ENCODE measurements at regions not wholly inside any gene's neighbourhood (a gene's known extent, or its start where the extent isn't known, plus 50 kb on each side); places are given as distances from the start of the nearest gene placed in this dataset.

GRCh38 chrX:149267878-149268813 lies 237.0 kb downstream of the IDS start:
- Histone ChIP-seq H3K36me3 (ENCODE audit: insufficient read depth) (no peaks in the 10 kb centered on the region), H3K4me1 (ENCODE audit: low read depth, poor library complexity, severe bottlenecking) (peaks cover 31% of the 10 kb centered on the region), H3K79me2 (ENCODE audit: insufficient read depth, low read depth) (no peaks in the 10 kb centered on the region), H3K9ac (no peak overlapping the region), H3K27me3 (ENCODE audit: insufficient read depth, low read depth) (no peaks in the 10 kb centered on the region), H3K4me3 (IDR thresholded peaks at IDR 0.05; ENCODE audit: insufficient read depth, low read depth, low read length) (no peak overlapping the region), H3K4me2 (no peak overlapping the region), H2AFZ (ENCODE audit: low read depth) (no peak overlapping the region), H3K27ac (no peak overlapping the region), H4K20me1 (ENCODE audit: insufficient read depth) (no peaks in the 10 kb centered on the region)
- TF ChIP-seq CTCF (conservative IDR thresholded peaks at IDR 0.05; ENCODE audit: low read depth, low read length): no peak

GRCh38 chrX:149262086-149262485 lies 243.0 kb downstream of the IDS start:
- H3K27ac ChIP-seq: no peak overlapping the region
- no peak overlapping the region for H2AFZ ChIP-seq (ENCODE audit: low read depth)
- no peaks in the 10 kb centered on the region for H4K20me1 ChIP-seq (ENCODE audit: insufficient read depth)
- no peaks in the 10 kb centered on the region for H3K79me2 ChIP-seq (ENCODE audit: insufficient read depth, low read depth)
- no peak overlapping the region for H3K4me3 ChIP-seq (IDR thresholded peaks at IDR 0.05; ENCODE audit: insufficient read depth, low read depth, low read length)
- H3K4me2 ChIP-seq: no peak overlapping the region
- H3K36me3 ChIP-seq (ENCODE audit: insufficient read depth): no peaks in the 10 kb centered on the region
- H3K27me3 ChIP-seq (ENCODE audit: insufficient read depth, low read depth): no peaks in the 10 kb centered on the region
- no peak for TF ChIP-seq CTCF (conservative IDR thresholded peaks at IDR 0.05; ENCODE audit: low read depth, low read length)
- H3K9ac ChIP-seq: no peak overlapping the region
- H3K4me1 ChIP-seq (ENCODE audit: low read depth, poor library complexity, severe bottlenecking): no peaks in the 10 kb centered on the region

GRCh38 chrX:149259241-149259640 lies 245.9 kb downstream of the IDS start:
- H2AFZ ChIP-seq (ENCODE audit: low read depth): no peak overlapping the region
- no peak overlapping the region for H3K4me2 ChIP-seq
- H3K4me1 ChIP-seq (ENCODE audit: low read depth, poor library complexity, severe bottlenecking): no peaks in the 10 kb centered on the region
- no peaks in the 10 kb centered on the region for H4K20me1 ChIP-seq (ENCODE audit: insufficient read depth)
- H3K36me3 ChIP-seq (ENCODE audit: insufficient read depth): no peaks in the 10 kb centered on the region
- H3K27me3 ChIP-seq (ENCODE audit: insufficient read depth, low read depth): no peaks in the 10 kb centered on the region
- H3K9ac ChIP-seq: no peak overlapping the region
- no peak overlapping the region for H3K4me3 ChIP-seq (IDR thresholded peaks at IDR 0.05; ENCODE audit: insufficient read depth, low read depth, low read length)
- H3K27ac ChIP-seq: no peak overlapping the region
- no peaks in the 10 kb centered on the region for H3K79me2 ChIP-seq (ENCODE audit: insufficient read depth, low read depth)
- TF ChIP-seq CTCF (conservative IDR thresholded peaks at IDR 0.05; ENCODE audit: low read depth, low read length): no peak

GRCh38 chrX:149255860-149256259 lies 249.2 kb downstream of the IDS start:
- no peak for TF ChIP-seq CTCF (conservative IDR thresholded peaks at IDR 0.05; ENCODE audit: low read depth, low read length)
- Histone ChIP-seq H2AFZ (ENCODE audit: low read depth) (no peak overlapping the region), H3K9ac (no peak overlapping the region), H3K4me2 (no peak overlapping the region), H3K27ac (no peak overlapping the region), H4K20me1 (ENCODE audit: insufficient read depth) (no peaks in the 10 kb centered on the region), H3K27me3 (ENCODE audit: insufficient read depth, low read depth) (no peaks in the 10 kb centered on the region), H3K4me3 (IDR thresholded peaks at IDR 0.05; ENCODE audit: insufficient read depth, low read depth, low read length) (no peak overlapping the region), H3K36me3 (ENCODE audit: insufficient read depth) (no peaks in the 10 kb centered on the region), H3K79me2 (ENCODE audit: insufficient read depth, low read depth) (no peaks in the 10 kb centered on the region), H3K4me1 (ENCODE audit: low read depth, poor library complexity, severe bottlenecking) (no peaks in the 10 kb centered on the region)

Measured in KMS-11 (cell line).